ENCODE measurements at regions not wholly inside any gene's neighbourhood (a gene's known extent, or its start where the extent isn't known, plus 50 kb on each side); places are given as distances from the start of the nearest gene placed in this dataset.

- CTCF ChIA-PET, result no interaction called here
- DNase-seq (no peak), ATAC-seq (no peak)
- Histone ChIP-seq H3K36me3 (ENCODE audit: low read depth, low read length) (no peaks in the 10 kb centered on the region), H3F3A (ENCODE audit: low read length, unreplicated experiment) (no peaks in the 10 kb centered on the region), H3K4me3 (ENCODE audit: low read length) (no peak overlapping the region), H3K4me1 (ENCODE audit: insufficient read depth, low read length) (peaks cover 10% of the 10 kb centered on the region), H3K27me3 (ENCODE audit: low read length) (no peaks in the 10 kb centered on the region), H3K79me2 (ENCODE audit: low read length) (no peaks in the 10 kb centered on the region), H2AFZ (ENCODE audit: low read length) (no peak overlapping the region), H3K4me2 (ENCODE audit: low read length) (no peak overlapping the region), H4K20me1 (ENCODE audit: low read length) (no peaks in the 10 kb centered on the region), H3K9me3 (ENCODE audit: low read length) (no peaks in the 10 kb centered on the region), H3K9ac (ENCODE audit: low read length) (no peak overlapping the region), H3K27ac (ENCODE audit: low read length) (no peak overlapping the region), H3K9me2 (replicated peaks; ENCODE audit: low read length) (no peaks in the 10 kb centered on the region)
- no peak for TF ChIP-seq CTCF (conservative IDR thresholded peaks at IDR 0.05; ENCODE audit: low read depth, low read length)
- TF ChIP-seq EZH2phosphoT487 (IDR thresholded peaks at IDR 0.05; ENCODE audit: borderline replicate concordance, low read length), result no peak
- no peak for TF ChIP-seq EZH2 (IDR thresholded peaks at IDR 0.05; ENCODE audit: low read length, unreplicated experiment)
- no TSS peak for BruUV-seq (replicated peaks)
- POLR2A ChIA-PET (ENCODE audit: unreplicated experiment), result no interaction called here
- intact Hi-C loops (cut with micrococcal nuclease), result no loop called here
Observed at GRCh38 chr2:234669001-234669400, 172.1 kb upstream of the ARL4C start.

GRCh38 chr2:234666911-234667310, 170.0 kb upstream of the ARL4C start:
- H3K79me2 ChIP-seq (ENCODE audit: low read length), result no peaks in the 10 kb centered on the region
- H3K4me2 ChIP-seq (ENCODE audit: low read length), result no peak overlapping the region
- TF ChIP-seq EZH2phosphoT487 (IDR thresholded peaks at IDR 0.05; ENCODE audit: borderline replicate concordance, low read length) (no peak), CTCF (conservative IDR thresholded peaks at IDR 0.05; ENCODE audit: low read depth, low read length) (no peak), EZH2 (IDR thresholded peaks at IDR 0.05; ENCODE audit: low read length, unreplicated experiment) (no peak)
- no peaks in the 10 kb centered on the region for H3K27me3 ChIP-seq (ENCODE audit: low read length)
- DNase-seq, result no peak
- no peak overlapping the region for H2AFZ ChIP-seq (ENCODE audit: low read length)
- CTCF ChIA-PET, result no interaction called here
- intact Hi-C loops (cut with micrococcal nuclease), result no loop called here
- H3K9me3 ChIP-seq (ENCODE audit: low read length), result no peaks in the 10 kb centered on the region
- no TSS peak for BruUV-seq (replicated peaks)
- H3F3A ChIP-seq (ENCODE audit: low read length, unreplicated experiment), result no peaks in the 10 kb centered on the region
- POLR2A ChIA-PET (ENCODE audit: unreplicated experiment), result no interaction called here
- no peak overlapping the region for H3K27ac ChIP-seq (ENCODE audit: low read length)
- no peak for ATAC-seq
- H4K20me1 ChIP-seq (ENCODE audit: low read length), result no peaks in the 10 kb centered on the region
- H3K9me2 ChIP-seq (replicated peaks; ENCODE audit: low read length), result no peaks in the 10 kb centered on the region
- no peaks in the 10 kb centered on the region for H3K36me3 ChIP-seq (ENCODE audit: low read depth, low read length)
- peaks cover 10% of the 10 kb centered on the region for H3K4me1 ChIP-seq (ENCODE audit: insufficient read depth, low read length)
- no peak overlapping the region for H3K9ac ChIP-seq (ENCODE audit: low read length)
- no peak overlapping the region for H3K4me3 ChIP-seq (ENCODE audit: low read length)

- no peaks in the 10 kb centered on the region for H3F3A ChIP-seq (ENCODE audit: low read length, unreplicated experiment)
- intact Hi-C loops (cut with micrococcal nuclease), result no loop called here
- no peak overlapping the region for H3K9ac ChIP-seq (ENCODE audit: low read length)
- H3K79me2 ChIP-seq (ENCODE audit: low read length), result no peaks in the 10 kb centered on the region
- no TSS peak for BruUV-seq (replicated peaks)
- ChIA-PET CTCF (no interaction called here), POLR2A (ENCODE audit: unreplicated experiment) (no interaction called here)
- peaks cover 10% of the 10 kb centered on the region for H3K4me1 ChIP-seq (ENCODE audit: insufficient read depth, low read length)
- TF ChIP-seq EZH2 (IDR thresholded peaks at IDR 0.05; ENCODE audit: low read length, unreplicated experiment) (no peak), EZH2phosphoT487 (IDR thresholded peaks at IDR 0.05; ENCODE audit: borderline replicate concordance, low read length) (no peak), CTCF (conservative IDR thresholded peaks at IDR 0.05; ENCODE audit: low read depth, low read length) (no peak)
- H3K9me2 ChIP-seq (replicated peaks; ENCODE audit: low read length), result no peaks in the 10 kb centered on the region
- H3K36me3 ChIP-seq (ENCODE audit: low read depth, low read length), result no peaks in the 10 kb centered on the region
- H2AFZ ChIP-seq (ENCODE audit: low read length), result no peak overlapping the region
- DNase-seq, result no peak
- no peak overlapping the region for H3K4me2 ChIP-seq (ENCODE audit: low read length)
- no peak overlapping the region for H3K27ac ChIP-seq (ENCODE audit: low read length)
- no peaks in the 10 kb centered on the region for H4K20me1 ChIP-seq (ENCODE audit: low read length)
- no peaks in the 10 kb centered on the region for H3K27me3 ChIP-seq (ENCODE audit: low read length)
- no peaks in the 10 kb centered on the region for H3K9me3 ChIP-seq (ENCODE audit: low read length)
- ATAC-seq, result no peak
- no peak overlapping the region for H3K4me3 ChIP-seq (ENCODE audit: low read length)
Observed at GRCh38 chr2:234665304-234665703, 168.4 kb upstream of the ARL4C start.
